HL-60 (cell line): ENCODE measurements at regions not wholly inside any gene's neighbourhood (a gene's known extent, or its start where the extent isn't known, plus 50 kb on each side); places are given as distances from the start of the nearest gene placed in this dataset.
"Not testable (repeated sequence)": the region's sequence is repeated elsewhere in the genome, so short reads cannot be mapped to it uniquely, and the experiment has no call there.

ENCODE experiments used
- DNase-seq, 2 experiments: peaks; one replicate each; pipeline ENCODE4 v3.0.0-alpha.2; 2010 to 2020; ENCODE audit warnings: low read depth in 1 of 2, low spot score in 1 of 2
- H3K27ac ChIP-seq: fragments of 250-450 bp; sonication (Bioruptor Pico); replicated peaks from 2 replicates; pipeline ENCODE4 v1.5.1; 2020; ENCODE audit warnings: mild to moderate bottlenecking, moderate library complexity
- H3K27me3 ChIP-seq: fragments of 250-450 bp; sonication (Bioruptor Pico); 2 replicates; pipeline ENCODE4 v1.5.1; 2021; ENCODE audit warnings: mild to moderate bottlenecking, moderate library complexity; ENCODE audit not compliant: insufficient read depth, poor library complexity, severe bottlenecking
- H3K4me3 ChIP-seq: replicated peaks from 2 replicates; pipeline ENCODE4 v1.5.1; 2011; ENCODE audit warnings: mild to moderate bottlenecking, control low read depth, low read length; ENCODE audit not compliant: insufficient read depth
- GABPA ChIP-seq: IDR thresholded peaks from 2 replicates; pipeline ENCODE4 v1.6.1; 2012; ENCODE audit warnings: low read depth
- POLR2AphosphoS5 ChIP-seq: IDR thresholded peaks from 2 replicates; pipeline ENCODE4 v1.6.1; 2012; ENCODE audit warnings: low read depth
- SPI1 ChIP-seq: IDR thresholded peaks from 2 replicates; pipeline ENCODE4 v1.6.1; 2012; ENCODE audit warnings: low read depth, mild to moderate bottlenecking, borderline replicate concordance
- TF ChIP-seq, protein P1 (sequence below): IDR thresholded peaks from one replicate; pipeline ENCODE4 v1.5.1; 2011; ENCODE audit warnings: low read length, control low read depth, inconsistent platforms; ENCODE audit not compliant: insufficient read depth
- TF ChIP-seq, protein P2 (sequence below): IDR thresholded peaks from 2 replicates; pipeline ENCODE4 v1.6.1; 2012; ENCODE audit warnings: low read depth; ENCODE audit not compliant: insufficient replicate concordance

DNA sequence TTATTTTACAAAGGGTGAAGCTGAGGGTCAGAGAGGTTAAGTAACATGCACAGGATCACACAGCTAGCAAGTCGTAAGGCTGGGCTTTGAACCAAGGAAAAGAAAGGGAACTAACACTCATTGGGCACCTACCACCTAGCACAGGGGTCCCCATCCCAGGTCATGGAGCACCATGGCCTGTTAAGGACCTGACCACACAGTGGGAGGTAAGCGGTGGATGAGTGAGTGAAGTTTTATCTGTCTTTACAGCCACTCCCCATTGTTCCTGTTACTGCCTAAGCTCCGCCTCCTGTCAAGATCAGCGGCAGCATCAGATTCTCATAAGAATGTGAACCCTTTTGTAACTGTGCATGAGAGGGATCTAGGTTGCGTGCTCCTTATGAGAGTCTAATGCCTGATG, 222.8 kb downstream of the RAB11FIP2 start:
- no peak for DNase-seq
- TF ChIP-seq, protein P1, sequence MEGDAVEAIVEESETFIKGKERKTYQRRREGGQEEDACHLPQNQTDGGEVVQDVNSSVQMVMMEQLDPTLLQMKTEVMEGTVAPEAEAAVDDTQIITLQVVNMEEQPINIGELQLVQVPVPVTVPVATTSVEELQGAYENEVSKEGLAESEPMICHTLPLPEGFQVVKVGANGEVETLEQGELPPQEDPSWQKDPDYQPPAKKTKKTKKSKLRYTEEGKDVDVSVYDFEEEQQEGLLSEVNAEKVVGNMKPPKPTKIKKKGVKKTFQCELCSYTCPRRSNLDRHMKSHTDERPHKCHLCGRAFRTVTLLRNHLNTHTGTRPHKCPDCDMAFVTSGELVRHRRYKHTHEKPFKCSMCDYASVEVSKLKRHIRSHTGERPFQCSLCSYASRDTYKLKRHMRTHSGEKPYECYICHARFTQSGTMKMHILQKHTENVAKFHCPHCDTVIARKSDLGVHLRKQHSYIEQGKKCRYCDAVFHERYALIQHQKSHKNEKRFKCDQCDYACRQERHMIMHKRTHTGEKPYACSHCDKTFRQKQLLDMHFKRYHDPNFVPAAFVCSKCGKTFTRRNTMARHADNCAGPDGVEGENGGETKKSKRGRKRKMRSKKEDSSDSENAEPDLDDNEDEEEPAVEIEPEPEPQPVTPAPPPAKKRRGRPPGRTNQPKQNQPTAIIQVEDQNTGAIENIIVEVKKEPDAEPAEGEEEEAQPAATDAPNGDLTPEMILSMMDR = no peak
- TF ChIP-seq, protein P2, sequence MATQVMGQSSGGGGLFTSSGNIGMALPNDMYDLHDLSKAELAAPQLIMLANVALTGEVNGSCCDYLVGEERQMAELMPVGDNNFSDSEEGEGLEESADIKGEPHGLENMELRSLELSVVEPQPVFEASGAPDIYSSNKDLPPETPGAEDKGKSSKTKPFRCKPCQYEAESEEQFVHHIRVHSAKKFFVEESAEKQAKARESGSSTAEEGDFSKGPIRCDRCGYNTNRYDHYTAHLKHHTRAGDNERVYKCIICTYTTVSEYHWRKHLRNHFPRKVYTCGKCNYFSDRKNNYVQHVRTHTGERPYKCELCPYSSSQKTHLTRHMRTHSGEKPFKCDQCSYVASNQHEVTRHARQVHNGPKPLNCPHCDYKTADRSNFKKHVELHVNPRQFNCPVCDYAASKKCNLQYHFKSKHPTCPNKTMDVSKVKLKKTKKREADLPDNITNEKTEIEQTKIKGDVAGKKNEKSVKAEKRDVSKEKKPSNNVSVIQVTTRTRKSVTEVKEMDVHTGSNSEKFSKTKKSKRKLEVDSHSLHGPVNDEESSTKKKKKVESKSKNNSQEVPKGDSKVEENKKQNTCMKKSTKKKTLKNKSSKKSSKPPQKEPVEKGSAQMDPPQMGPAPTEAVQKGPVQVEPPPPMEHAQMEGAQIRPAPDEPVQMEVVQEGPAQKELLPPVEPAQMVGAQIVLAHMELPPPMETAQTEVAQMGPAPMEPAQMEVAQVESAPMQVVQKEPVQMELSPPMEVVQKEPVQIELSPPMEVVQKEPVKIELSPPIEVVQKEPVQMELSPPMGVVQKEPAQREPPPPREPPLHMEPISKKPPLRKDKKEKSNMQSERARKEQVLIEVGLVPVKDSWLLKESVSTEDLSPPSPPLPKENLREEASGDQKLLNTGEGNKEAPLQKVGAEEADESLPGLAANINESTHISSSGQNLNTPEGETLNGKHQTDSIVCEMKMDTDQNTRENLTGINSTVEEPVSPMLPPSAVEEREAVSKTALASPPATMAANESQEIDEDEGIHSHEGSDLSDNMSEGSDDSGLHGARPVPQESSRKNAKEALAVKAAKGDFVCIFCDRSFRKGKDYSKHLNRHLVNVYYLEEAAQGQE = no peak
- TF ChIP-seq GABPA (no peak), SPI1 (no peak), POLR2AphosphoS5 (no peak)
- no peak overlapping the region for H3K27ac ChIP-seq
- no peak overlapping the region for H3K4me3 ChIP-seq
- peaks cover 4% of the 10 kb centered on the region for H3K27me3 ChIP-seq

DNA sequence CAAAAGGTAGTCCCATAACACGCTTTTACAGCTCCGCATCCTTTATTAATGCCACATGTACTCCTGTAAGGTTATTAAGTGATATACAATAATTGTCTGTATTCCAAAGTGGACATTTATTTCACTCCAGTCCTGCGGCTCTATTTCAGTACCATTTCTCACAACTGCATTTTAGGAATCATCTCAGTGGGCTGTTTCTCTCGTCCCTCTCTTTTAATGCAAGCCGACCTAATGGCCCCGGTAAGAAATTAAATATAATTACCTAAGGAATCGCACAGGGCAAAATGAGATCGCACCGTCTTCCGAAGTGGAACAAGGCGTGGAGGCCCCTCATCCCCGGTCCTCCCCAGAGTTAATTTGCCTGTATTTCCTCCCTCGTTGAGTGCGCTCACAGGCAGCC, 216.5 kb downstream of the RAB11FIP2 start:
- no peak overlapping the region for H3K27ac ChIP-seq
- TF ChIP-seq GABPA (no peak), POLR2AphosphoS5 (no peak), SPI1 (no peak)
- TF ChIP-seq, protein P1 = no peak
- TF ChIP-seq, protein P2 = no peak
- DNase-seq = no peak
- no peak overlapping the region for H3K4me3 ChIP-seq
- no peaks in the 10 kb centered on the region for H3K27me3 ChIP-seq

DNA sequence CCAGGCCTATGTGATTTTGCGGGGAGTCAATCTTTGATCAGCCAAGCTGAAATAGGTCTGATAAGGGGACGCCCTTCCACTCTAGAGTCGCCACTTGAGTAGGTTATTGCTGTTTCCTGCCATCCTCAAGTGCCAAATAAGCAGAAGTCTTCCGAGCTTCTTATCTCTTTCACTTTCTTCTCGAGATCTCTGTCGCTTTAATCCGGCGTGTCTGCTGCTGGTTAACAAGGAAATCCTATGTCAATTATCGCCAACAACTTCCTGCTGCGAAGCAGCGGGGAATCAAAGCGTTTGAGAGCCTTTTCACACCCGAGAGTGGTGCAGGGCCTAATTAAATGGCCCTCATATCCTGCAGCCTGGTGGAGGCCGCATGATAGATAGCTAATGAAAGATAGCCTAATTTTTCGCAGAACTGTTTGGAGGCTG, 215.9 kb downstream of the RAB11FIP2 start:
- Histone ChIP-seq H3K4me3 (no peak overlapping the region), H3K27me3 (no peaks in the 10 kb centered on the region), H3K27ac (no peak overlapping the region)
- TF ChIP-seq, protein P1 = no peak
- TF ChIP-seq, protein P2 = no peak
- TF ChIP-seq SPI1 (no peak), GABPA (no peak), POLR2AphosphoS5 (no peak)
- DNase-seq = no peak

DNA sequence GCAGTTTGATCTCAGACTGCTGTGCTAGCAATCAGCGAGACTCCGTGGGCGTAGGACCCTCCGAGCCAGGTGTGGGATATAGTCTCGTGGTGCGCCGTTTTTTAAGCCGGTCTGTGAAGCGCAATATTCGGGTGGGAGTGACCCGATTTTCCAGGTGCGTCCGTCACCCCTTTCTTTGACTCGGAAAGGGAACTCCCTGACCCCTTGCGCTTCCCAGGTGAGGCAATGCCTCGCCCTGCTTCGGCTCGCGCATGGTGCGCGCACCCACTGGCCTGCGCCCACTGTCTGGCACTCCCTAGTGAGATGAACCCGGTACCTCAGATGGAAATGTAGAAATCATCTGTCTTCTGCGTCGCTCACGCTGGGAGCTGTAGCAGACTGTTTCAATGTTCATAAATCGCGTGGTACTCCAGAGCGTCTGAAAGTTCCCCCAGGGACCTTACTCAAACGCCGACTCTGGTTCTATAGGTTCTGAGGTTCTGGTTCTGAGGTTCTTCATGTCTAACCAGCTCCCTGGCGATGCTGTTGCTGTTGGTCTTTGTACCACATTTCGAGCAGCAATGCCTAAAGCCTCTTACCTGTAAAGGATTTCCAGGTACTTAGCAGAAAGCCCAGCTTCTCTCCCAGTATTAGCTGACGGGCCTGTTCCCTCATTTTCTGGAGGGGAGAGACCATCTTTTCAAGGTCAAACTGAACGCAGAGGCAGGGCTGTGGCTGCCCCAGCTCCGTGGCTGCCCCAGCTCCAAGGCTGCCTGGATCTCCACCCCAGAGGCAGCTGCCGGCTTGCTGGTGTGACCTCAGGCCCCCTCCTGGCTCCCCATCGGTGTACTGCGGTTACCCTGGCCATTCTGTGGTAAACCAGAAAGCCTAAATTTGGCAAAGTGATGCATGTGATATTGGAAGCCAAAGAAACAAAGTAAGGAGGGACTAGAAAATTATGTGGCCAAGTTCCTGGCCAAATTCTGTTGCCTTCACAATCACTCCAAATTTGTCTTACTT, 207.9 kb downstream of the RAB11FIP2 start:
- not testable (repeated sequence) for H3K27ac ChIP-seq, DNase-seq, H3K4me3 ChIP-seq, H3K27me3 ChIP-seq

DNA sequence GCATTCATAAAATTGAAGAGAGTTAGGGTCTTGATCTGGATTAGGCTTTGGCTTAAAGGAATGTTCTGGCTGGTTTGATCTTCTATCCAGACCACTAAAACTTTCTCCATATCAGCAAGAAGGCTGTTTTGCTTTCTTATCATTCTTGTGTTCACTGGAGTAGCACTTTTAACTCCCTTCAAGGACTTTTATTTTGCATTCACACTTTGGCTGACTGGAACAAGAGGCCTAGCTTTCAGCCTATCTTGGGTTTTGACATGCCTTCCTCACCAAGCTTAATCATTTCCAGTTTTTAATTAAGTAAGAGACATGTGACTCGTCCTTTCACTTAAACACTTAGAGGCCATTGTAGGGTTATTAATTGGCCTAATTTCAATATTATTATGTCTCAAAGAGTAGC, 190.3 kb downstream of the RAB11FIP2 start:
- not testable (repeated sequence) for H3K4me3 ChIP-seq, H3K27me3 ChIP-seq, DNase-seq, H3K27ac ChIP-seq
